Heart right ventricle (tissue), 16 donors: ENCODE measurements at regions not wholly inside any gene's neighbourhood (a gene's known extent, or its start where the extent isn't known, plus 50 kb on each side); places are given as distances from the start of the nearest gene placed in this dataset.

Experiments used
- ATAC-seq, 8 donors: fragments of 200-7000 bp; cut with Tn5 transposase; one replicate each; pipeline ENCODE4 v1.9.1; 2020; ENCODE audit warnings: mild to moderate bottlenecking in 8 of 8, moderate library complexity in 8 of 8, moderate number of reproducible peaks in 1 of 8
- DNase-seq, 2 donors: peaks; one replicate each; pipeline ENCODE4 v3.0.0-alpha.2; 2020
- H3K27ac ChIP-seq, 10 donors: fragments of 200-600 bp; sonication (generic) in 2 of 10; one replicate each; pipeline versions ENCODE4 v1.5.0 to v1.8.0; 2020 to 2022; ENCODE audit warnings: mild to moderate bottlenecking in 3 of 10
- H3K27me3 ChIP-seq, 7 donors: fragments of 200-600 bp; one replicate each; pipeline ENCODE4 v1.8.0; 2021 to 2022; ENCODE audit warnings: mild to moderate bottlenecking in 2 of 7
- H3K36me3 ChIP-seq, 9 donors: fragments of 200-600 bp; sonication (generic) in 1 of 9; one replicate each; pipeline versions ENCODE4 v1.5.0 to v1.8.0; 2020 to 2022; ENCODE audit warnings: mild to moderate bottlenecking in 2 of 9
- H3K4me1 ChIP-seq, 9 donors: fragments of 200-600 bp; sonication (generic) in 1 of 9; one replicate each; pipeline versions ENCODE4 v1.5.0 to v1.8.0; 2020 to 2022; ENCODE audit warnings: mild to moderate bottlenecking in 4 of 9
- H3K4me3 ChIP-seq, 10 donors: fragments of 200-600 bp; sonication (generic) in 2 of 10; one replicate each; pipeline versions ENCODE4 v1.5.0 to v1.8.0; 2020 to 2022; ENCODE audit warnings: mild to moderate bottlenecking in 7 of 10, moderate library complexity in 2 of 10
- H3K9me3 ChIP-seq, 11 donors: fragments of 200-600 bp in 10 of 11; sonication (generic) in 2 of 11; one replicate each; pipeline versions ENCODE4 v1.5.0 to v1.8.0; 2013 to 2022; ENCODE audit warnings: mild to moderate bottlenecking in 2 of 11, control low read depth in 1 of 11, moderate library complexity in 1 of 11
- WGBS, 2 donors: extraction: QIAGEN DNeasy Blood & Tissue Kit; methylation state at CpG; one replicate each; pipeline ENCODE4 v1.1.7; 2013; ENCODE audit warnings: inconsistent platforms in 1 of 2; 5-methylcytosine and 5-hydroxymethylcytosine counted together
- intact Hi-C, 10 donors: fragments of 100-400 bp; cut with DNase I; formaldehyde crosslinking; loops; one replicate each; pipeline versions ENCODE4 v1.11.1 to v1.14.2; 2022
- TF ChIP-seq, protein P1 (sequence below), 9 donors: fragments of 200-600 bp; sonication (generic) in 2 of 9; IDR thresholded peaks; one replicate each; pipeline versions ENCODE4 v1.5.0 to v1.8.0; 2021 to 2022; ENCODE audit warnings: antibody characterized with exemption in 9 of 9, mild to moderate bottlenecking in 5 of 9, moderate library complexity in 1 of 9
- donor health status: Arrhythmogenic right ventricular cardiomyopathy.
- donor health status: ischemic (EF 13 %, LVEDD 7.1; RV severe dilation, severe dysfunction).
- donor health status: healthy with polysubstance abuse.
- donor health status: DM: no; HTN: yes; CAD: no.
- donor health status: DM: no; HTN: no; CAD: no.
- donor health status: ischemic (EF 25% LVEDD 6.9; RV normal size, moderate dysfunction).
- donor health status: ischemic (EF 25% LVEDD 5.7; RV mildly dilated, moderate dysfunction).
- donor health status: healthy.
- donor health status: DM: yes; HTN: yes; CAD: no.
- donor health status: Ischemic cardiomyopathy.
- donor health status: ischemic (EF 35%, LVEDD 5.7; RV mildly dilated, moderate dysfunction).
- donor health status: nonischemic (EF 11% LVEDD 7.7; RV severe dilation, severe dysfunction).
- donor health status: DM: yes; HTN: yes; CAD: no.
- donor health status: PGD.
- donor health status: ischemic (EF 29% LVEDD 5.4; RV normal size, mild dysfunction).
- donor health status: nonischemic (EF 23%, LVEDD 6.1; RV moderate dilation, normal function).

DNA sequence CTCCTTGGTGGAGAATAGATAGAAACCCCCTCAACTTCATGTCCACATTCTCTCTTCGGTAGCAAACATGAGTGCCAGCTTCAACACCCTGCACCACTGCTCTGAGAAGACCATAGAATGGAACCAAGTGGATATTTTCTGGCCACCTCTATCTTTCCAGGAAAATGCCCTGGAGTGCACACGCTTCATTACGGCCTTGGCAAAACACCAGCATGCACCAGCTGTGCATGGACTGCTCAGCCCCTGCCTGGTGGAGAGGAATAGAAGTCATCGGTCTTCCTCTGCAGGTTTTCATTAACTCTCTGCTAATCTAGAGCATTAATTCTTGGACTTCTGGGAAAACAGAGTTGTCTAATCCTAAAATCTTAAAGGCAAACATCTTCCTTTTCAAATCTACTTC lies 211.6 kb upstream of the TMEM161B start:
- Histone ChIP-seq H3K4me3 (no peak overlapping the region), H3K27ac (no peak overlapping the region), H3K36me3 (no peaks in the 10 kb centered on the region), H3K4me1 (no peaks in the 10 kb centered on the region), H3K9me3 (no peaks in the 10 kb centered on the region), H3K27me3 (no peaks in the 10 kb centered on the region)
- WGBS, 2 donors, result 54 to 63% methylated on average over 4 of the region's 4 CpGs
- ATAC-seq (no peak), DNase-seq (no peak)
- TF ChIP-seq, protein P1, sequence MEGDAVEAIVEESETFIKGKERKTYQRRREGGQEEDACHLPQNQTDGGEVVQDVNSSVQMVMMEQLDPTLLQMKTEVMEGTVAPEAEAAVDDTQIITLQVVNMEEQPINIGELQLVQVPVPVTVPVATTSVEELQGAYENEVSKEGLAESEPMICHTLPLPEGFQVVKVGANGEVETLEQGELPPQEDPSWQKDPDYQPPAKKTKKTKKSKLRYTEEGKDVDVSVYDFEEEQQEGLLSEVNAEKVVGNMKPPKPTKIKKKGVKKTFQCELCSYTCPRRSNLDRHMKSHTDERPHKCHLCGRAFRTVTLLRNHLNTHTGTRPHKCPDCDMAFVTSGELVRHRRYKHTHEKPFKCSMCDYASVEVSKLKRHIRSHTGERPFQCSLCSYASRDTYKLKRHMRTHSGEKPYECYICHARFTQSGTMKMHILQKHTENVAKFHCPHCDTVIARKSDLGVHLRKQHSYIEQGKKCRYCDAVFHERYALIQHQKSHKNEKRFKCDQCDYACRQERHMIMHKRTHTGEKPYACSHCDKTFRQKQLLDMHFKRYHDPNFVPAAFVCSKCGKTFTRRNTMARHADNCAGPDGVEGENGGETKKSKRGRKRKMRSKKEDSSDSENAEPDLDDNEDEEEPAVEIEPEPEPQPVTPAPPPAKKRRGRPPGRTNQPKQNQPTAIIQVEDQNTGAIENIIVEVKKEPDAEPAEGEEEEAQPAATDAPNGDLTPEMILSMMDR (IDR thresholded peaks at IDR 0.05), result no peak
- intact Hi-C loops, result no loop called here

DNA sequence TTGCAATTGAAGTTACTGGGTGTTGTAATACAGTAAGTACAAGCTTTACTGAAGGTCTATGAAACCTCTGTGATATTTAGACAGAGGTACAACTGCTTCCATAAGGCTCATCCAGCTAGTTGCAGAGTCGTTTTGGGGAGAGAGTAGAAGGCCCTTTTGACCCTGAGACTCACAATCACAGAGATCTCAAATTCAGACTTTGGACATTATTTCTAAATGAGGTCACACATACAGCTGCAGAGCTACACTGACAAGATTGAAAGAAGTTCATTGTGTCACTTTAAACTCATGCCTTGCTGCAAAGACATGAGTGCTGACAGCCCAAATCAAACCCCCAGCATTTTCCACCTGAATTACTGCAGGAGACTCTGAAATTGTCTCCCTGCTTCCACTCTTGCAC lies 205.9 kb upstream of the TMEM161B start:
- H3K27me3 ChIP-seq, result no peaks in the 10 kb centered on the region
- TF ChIP-seq, protein P1 (IDR thresholded peaks at IDR 0.05), result no peak
- no peak overlapping the region for H3K4me3 ChIP-seq
- no peaks in the 10 kb centered on the region for H3K36me3 ChIP-seq
- H3K4me1 ChIP-seq, result no peaks in the 10 kb centered on the region
- 16 to 35% methylated on average over 1 of the region's 1 CpG for WGBS, 2 donors
- no peak overlapping the region for H3K27ac ChIP-seq
- ATAC-seq, result no peak
- peaks cover 0 to 7% (median 0%) of the 10 kb centered on the region in 11 donors for H3K9me3 ChIP-seq
- intact Hi-C loops, result no loop called here
- no peak for DNase-seq

DNA sequence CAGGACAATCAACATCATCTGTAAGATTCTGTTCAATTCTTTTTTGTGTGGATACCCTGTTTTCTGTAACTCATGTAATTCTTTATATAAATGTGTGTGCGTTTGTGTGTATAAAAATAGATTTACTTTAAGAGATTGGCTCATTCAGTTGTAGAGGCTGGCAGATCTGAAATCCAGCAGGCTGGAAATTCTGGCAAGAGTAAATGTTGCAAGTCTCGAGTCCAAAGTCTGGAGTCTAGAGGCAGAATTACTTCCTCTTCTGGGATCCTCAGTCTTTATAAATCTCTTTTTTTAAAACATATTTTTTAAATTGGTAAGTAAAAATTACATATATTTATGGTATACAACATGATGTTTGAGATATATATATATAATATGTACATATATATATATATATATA lies 202.1 kb upstream of the TMEM161B start:
- 72 to 90% methylated on average over 2 of the region's 2 CpGs for WGBS, 2 donors
- ATAC-seq, result no peak

DNA sequence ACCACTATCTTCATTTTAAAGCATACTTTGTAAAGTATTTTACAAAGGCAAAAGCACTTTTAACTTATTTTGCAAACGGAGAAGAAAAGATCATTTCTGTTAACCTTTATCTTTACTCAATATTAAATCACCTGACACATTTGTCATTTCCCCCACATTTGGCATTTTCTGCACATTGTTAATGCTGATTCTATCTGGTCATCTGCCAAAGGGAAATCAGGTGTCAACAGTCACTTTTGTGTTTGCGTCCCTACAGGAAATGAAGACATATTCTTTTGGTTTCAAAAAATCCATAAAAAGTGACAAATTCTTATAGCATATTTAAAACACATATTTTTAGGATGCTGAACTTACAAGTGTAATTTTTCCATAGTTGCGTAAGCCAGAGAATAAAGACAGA lies 191.3 kb upstream of the TMEM161B start:
- Histone ChIP-seq H3K27me3 (no peaks in the 10 kb centered on the region), H3K27ac (no peak overlapping the region), H3K9me3 (no peaks in the 10 kb centered on the region), H3K4me1 (no peaks in the 10 kb centered on the region), H3K36me3 (no peaks in the 10 kb centered on the region), H3K4me3 (no peak overlapping the region)
- TF ChIP-seq, protein P1 (IDR thresholded peaks at IDR 0.05), result no peak
- ATAC-seq (no peak), DNase-seq (no peak)
- intact Hi-C loops, result no loop called here
- 67 to 74% methylated on average over 3 of the region's 3 CpGs for WGBS, 2 donors

More for the DNA sequence above, 202.1 kb upstream of the TMEM161B start:
- intact Hi-C loops, result no loop called here
- DNase-seq, result no peak
- Histone ChIP-seq H3K27me3 (no peaks in the 10 kb centered on the region), H3K36me3 (no peaks in the 10 kb centered on the region), H3K27ac (no peak overlapping the region), H3K4me3 (no peak overlapping the region), H3K4me1 (no peaks in the 10 kb centered on the region), H3K9me3 (peaks cover 0 to 7% (median 0%) of the 10 kb centered on the region in 11 donors)
- TF ChIP-seq, protein P1 (IDR thresholded peaks at IDR 0.05), result no peak
